H1 (cell line): ENCODE measurements at regions not wholly inside any gene's neighbourhood (a gene's known extent, or its start where the extent isn't known, plus 50 kb on each side); places are given as distances from the start of the nearest gene placed in this dataset.

Experiments
- CTCF ChIA-PET: fragments of 300-600 bp; sonication (Branson Sonifier 250); formaldehyde crosslinking; loops from one replicate; lab custom pipeline; 2021; ENCODE audit not compliant: partially characterized antibody; lab: Charles Lee
- POLR2A ChIA-PET: fragments of 300-600 bp; sonication (Branson Sonifier 250); formaldehyde crosslinking; loops from one replicate; lab custom pipeline; 2021; ENCODE audit warnings: inconsistent platforms; ENCODE audit not compliant: partially characterized antibody; lab: Charles Lee
- DNase-seq, 2 experiments: peaks; one replicate each; pipeline versions ENCODE4 v3.0.0 to v3.0.0-alpha.2; 2010 to 2022; ENCODE audit warnings: low spot score in 2 of 2, low read depth in 1 of 2, mixed read lengths in 1 of 2
- FAIRE-seq: peaks from 2 replicates; lab custom pipeline; 2011; peaks lifted over from hg19 to GRCh38; lab: Jason Lieb, UNC
- H2AFZ ChIP-seq: 2 replicates; pipeline ENCODE4 v1.8.1; 2012; ENCODE audit warnings: low read length, inconsistent platforms
- H2AK5ac ChIP-seq: 2 replicates; pipeline ENCODE4 v1.6.1; 2013; ENCODE audit warnings: low read depth, low read length
- H2BK120ac ChIP-seq: replicated peaks from 2 replicates; pipeline ENCODE3; 2013; ENCODE audit warnings: low read depth, low read length, inconsistent platforms
- H2BK12ac ChIP-seq: 2 replicates; pipeline ENCODE4 v1.6.1; 2013; ENCODE audit warnings: low read depth, low read length
- H2BK15ac ChIP-seq: 2 replicates; pipeline ENCODE4 v1.6.1; 2013; ENCODE audit warnings: low read length
- H2BK20ac ChIP-seq: 2 replicates; pipeline ENCODE4 v1.6.1; 2013; ENCODE audit warnings: low read length
- H2BK5ac ChIP-seq: 2 replicates; pipeline ENCODE4 v1.6.1; 2013; ENCODE audit warnings: low read depth, low read length
- H3K14ac ChIP-seq: 2 replicates; pipeline ENCODE4 v1.6.1; 2013; ENCODE audit warnings: inconsistent platforms; ENCODE audit not compliant: insufficient read length
- H3K18ac ChIP-seq: 2 replicates; pipeline ENCODE4 v1.6.1; 2013; ENCODE audit warnings: low read length; ENCODE audit errors: extremely low read depth
- H3K23ac ChIP-seq: 2 replicates; pipeline ENCODE4 v1.6.1; 2013; ENCODE audit warnings: inconsistent platforms; ENCODE audit not compliant: insufficient read length
- H3K23me2 ChIP-seq: 2 replicates; pipeline ENCODE4 v1.6.1; 2013; ENCODE audit warnings: low read depth, low read length
- H3K27ac ChIP-seq: 2 replicates; pipeline ENCODE4 v1.6.1; 2011; ENCODE audit warnings: low read depth, low read length, inconsistent platforms
- H3K27me3 ChIP-seq, 4 experiments: replicated peaks in 1 of 4; 1 replicate in 1 of 4; 2 replicates in 3 of 4; pipeline versions ENCODE4 v1.6.1 to v1.8.1; 2011 to 2013; ENCODE audit warnings: low read length in 3 of 4, mild to moderate bottlenecking in 3 of 4, inconsistent platforms in 2 of 4, mixed read lengths in 2 of 4, moderate library complexity in 1 of 4; ENCODE audit not compliant: control insufficient read depth in 3 of 4, insufficient read depth in 3 of 4; ENCODE audit errors: extremely low read depth in 1 of 4
- H3K36me3 ChIP-seq, 4 experiments: 2 replicates each; pipeline versions ENCODE4 v1.6.1 to v1.8.1; 2011 to 2013; ENCODE audit warnings: mild to moderate bottlenecking in 4 of 4, low read length in 3 of 4, moderate library complexity in 2 of 4, control low read depth in 1 of 4, inconsistent platforms in 1 of 4; ENCODE audit not compliant: insufficient read depth in 4 of 4, control insufficient read depth in 2 of 4
- H3K4ac ChIP-seq: replicated peaks from 2 replicates; pipeline ENCODE3; 2013; ENCODE audit warnings: low read length, low read depth, mixed read lengths, inconsistent platforms; ENCODE audit not compliant: insufficient read length
- H3K4me1 ChIP-seq, 4 experiments: replicated peaks in 1 of 4; 1 replicate in 1 of 4; 2 replicates in 3 of 4; pipeline versions ENCODE4 v1.6.1 to v1.8.1; 2011 to 2013; ENCODE audit warnings: low read length in 3 of 4, inconsistent platforms in 2 of 4, mixed read lengths in 1 of 4; ENCODE audit not compliant: insufficient read depth in 4 of 4, control insufficient read depth in 3 of 4
- H3K4me2 ChIP-seq, 2 experiments: 2 replicates each; pipeline versions ENCODE4 v1.6.1 to v1.8.1; 2011 to 2013; ENCODE audit warnings: low read depth in 2 of 2, low read length in 2 of 2, control low read depth in 1 of 2, inconsistent platforms in 1 of 2, mild to moderate bottlenecking in 1 of 2; ENCODE audit not compliant: insufficient read depth in 1 of 2
- H3K4me3 ChIP-seq, 4 experiments: fragments of 200-600, 300-600 bp in 1 of 4; sonication (generic), shearing (Covaris generic), sonication (Bioruptor Twin) in 1 of 4; 2 replicates each; pipeline versions ENCODE4 v1.5.1 to v1.8.1; 2011 to 2016; ENCODE audit warnings: low read length in 4 of 4, low read depth in 3 of 4, control low read depth in 2 of 4, inconsistent platforms in 2 of 4, mild to moderate bottlenecking in 2 of 4, mixed read lengths in 1 of 4, moderate library complexity in 1 of 4; ENCODE audit not compliant: insufficient read depth in 2 of 4; ENCODE audit errors: extremely low read depth in 1 of 4
- H3K56ac ChIP-seq: replicated peaks from 2 replicates; pipeline ENCODE3; 2013; ENCODE audit warnings: low read depth, mild to moderate bottlenecking, mixed read lengths, low read length, inconsistent platforms; ENCODE audit not compliant: insufficient read length
- H3K79me1 ChIP-seq: 2 replicates; pipeline ENCODE4 v1.6.1; 2013; ENCODE audit warnings: low read depth, low read length, control low read depth
- H3K79me2 ChIP-seq, 2 experiments: 2 replicates each; pipeline versions ENCODE4 v1.6.1 to v1.8.1; 2012 to 2013; ENCODE audit warnings: low read length in 2 of 2, mild to moderate bottlenecking in 2 of 2, inconsistent platforms in 1 of 2; ENCODE audit not compliant: insufficient read depth in 2 of 2, control insufficient read depth in 1 of 2
- H3K9ac ChIP-seq, 4 experiments: replicated peaks in 1 of 4; 1 replicate in 1 of 4; 2 replicates in 3 of 4; pipeline versions ENCODE4 v1.6.1 to v1.8.1; 2011 to 2013; ENCODE audit warnings: low read depth in 3 of 4, low read length in 3 of 4, control low read depth in 2 of 4, mild to moderate bottlenecking in 2 of 4, moderate library complexity in 2 of 4, inconsistent platforms in 1 of 4; ENCODE audit errors: extremely low read depth in 1 of 4
- H3K9me3 ChIP-seq, 2 experiments: 2 replicates each; pipeline versions ENCODE4 v1.6.1 to v1.8.1; 2012 to 2013; ENCODE audit warnings: mild to moderate bottlenecking in 2 of 2, moderate library complexity in 2 of 2, control low read depth in 1 of 2, inconsistent platforms in 1 of 2, low read depth in 1 of 2, low read length in 1 of 2, mixed read lengths in 1 of 2; ENCODE audit not compliant: insufficient read depth in 2 of 2
- H4K20me1 ChIP-seq, 2 experiments: replicated peaks in 1 of 2; 2 replicates each; pipeline versions ENCODE3 to v1.8.1; 2011 to 2013; ENCODE audit warnings: inconsistent platforms in 2 of 2, low read length in 2 of 2, mild to moderate bottlenecking in 1 of 2; ENCODE audit not compliant: insufficient read depth in 2 of 2, control insufficient read depth in 1 of 2
- H4K5ac ChIP-seq: 2 replicates; pipeline ENCODE4 v1.6.1; 2013; ENCODE audit warnings: low read length, low read depth, mixed read lengths, inconsistent platforms; ENCODE audit not compliant: insufficient read length
- H4K8ac ChIP-seq: 2 replicates; pipeline ENCODE4 v1.8.0; 2013; ENCODE audit warnings: mild to moderate bottlenecking, moderate library complexity, low read length, inconsistent platforms; ENCODE audit not compliant: insufficient read depth; ENCODE audit errors: extremely low read depth
- H4K91ac ChIP-seq: replicated peaks from 2 replicates; pipeline ENCODE3; 2013; ENCODE audit warnings: low read length, mixed read lengths, inconsistent platforms; ENCODE audit not compliant: insufficient read length
- BRCA1 ChIP-seq: IDR thresholded peaks from 2 replicates; pipeline ENCODE4 v1.6.1; 2012; ENCODE audit warnings: low read depth, low read length, improper control_type of control experiment
- CHD2 ChIP-seq: IDR thresholded peaks from 2 replicates; pipeline ENCODE4 v1.6.1; 2012; ENCODE audit warnings: low read length, improper control_type of control experiment
- EP300 ChIP-seq, 2 experiments: IDR thresholded peaks; 1 replicate in 1 of 2; 2 replicates in 1 of 2; pipeline ENCODE4 v1.6.1; 2011 to 2012; ENCODE audit warnings: low read depth in 2 of 2, low read length in 2 of 2, mild to moderate bottlenecking in 2 of 2, borderline replicate concordance in 1 of 2, inconsistent platforms in 1 of 2, moderate library complexity in 1 of 2
- EZH2 ChIP-seq: fragments of 200-600 bp; sonication (generic); IDR thresholded peaks from 2 replicates; pipeline ENCODE4 v1.7.1; 2012; ENCODE audit warnings: low read depth, mild to moderate bottlenecking, moderate library complexity, low read length, inconsistent platforms; ENCODE audit not compliant: severe bottlenecking
- JUN ChIP-seq: IDR thresholded peaks from 2 replicates; pipeline ENCODE4 v1.6.1; 2011; ENCODE audit warnings: low read depth, mild to moderate bottlenecking, improper control_type of control experiment, low read length
- MAFK ChIP-seq: IDR thresholded peaks from 2 replicates; pipeline ENCODE4 v1.6.1; 2012; ENCODE audit warnings: low read depth, mild to moderate bottlenecking, improper control_type of control experiment, low read length
- NANOG ChIP-seq: IDR thresholded peaks from 2 replicates; pipeline ENCODE4 v1.6.1; 2011; ENCODE audit warnings: low read length, low read depth, mild to moderate bottlenecking, inconsistent platforms; ENCODE audit not compliant: insufficient read depth, poor library complexity, severe bottlenecking
- POLR2A ChIP-seq, 2 experiments: IDR thresholded peaks; 1 replicate in 1 of 2; 2 replicates in 1 of 2; pipeline ENCODE4 v1.6.1; 2011; ENCODE audit warnings: low read depth in 2 of 2, low read length in 2 of 2, mild to moderate bottlenecking in 2 of 2; ENCODE audit errors: control extremely low read depth in 1 of 2
- SIN3A ChIP-seq, 2 experiments: IDR thresholded peaks in 1 of 2; conservative IDR thresholded peaks in 1 of 2; 2 replicates each; pipeline ENCODE4 v1.6.1; 2011 to 2012; ENCODE audit warnings: low read length in 2 of 2, improper control_type of control experiment in 1 of 2, low read depth in 1 of 2, mild to moderate bottlenecking in 1 of 2
- SIRT6 ChIP-seq: IDR thresholded peaks from one replicate; pipeline ENCODE4 v1.7.1; 2012; ENCODE audit warnings: low read length, inconsistent platforms
- SP2 ChIP-seq: IDR thresholded peaks from 2 replicates; pipeline ENCODE4 v1.6.1; 2012; ENCODE audit warnings: mild to moderate bottlenecking, low read length, inconsistent platforms
- TCF12 ChIP-seq: IDR thresholded peaks from 2 replicates; pipeline ENCODE4 v1.6.1; 2011; ENCODE audit warnings: low read depth, mild to moderate bottlenecking, low read length
- YY1 ChIP-seq: IDR thresholded peaks from 2 replicates; pipeline ENCODE4 v1.6.1; 2011; ENCODE audit warnings: low read depth, mild to moderate bottlenecking, low read length
- WGBS, 2 experiments: shearing (Covaris generic) in 1 of 2; methylation state at CpG; one replicate each; pipeline versions ENCODE4 v1.1.6 to v1.1.7; 2013 to 2015; ENCODE audit warnings: low lambda C conversion rate in 2 of 2, mixed read lengths in 2 of 2, inconsistent platforms in 1 of 2, low coverage in 1 of 2, missing lambda C conversion rate in 1 of 2; ENCODE audit not compliant: insufficient replicate concordance in 2 of 2, insufficient coverage in 1 of 2, insufficient read length in 1 of 2; ENCODE audit errors: extremely low coverage in 1 of 2, missing lambda C conversion rate in 1 of 2; 5-methylcytosine and 5-hydroxymethylcytosine counted together

DNA sequence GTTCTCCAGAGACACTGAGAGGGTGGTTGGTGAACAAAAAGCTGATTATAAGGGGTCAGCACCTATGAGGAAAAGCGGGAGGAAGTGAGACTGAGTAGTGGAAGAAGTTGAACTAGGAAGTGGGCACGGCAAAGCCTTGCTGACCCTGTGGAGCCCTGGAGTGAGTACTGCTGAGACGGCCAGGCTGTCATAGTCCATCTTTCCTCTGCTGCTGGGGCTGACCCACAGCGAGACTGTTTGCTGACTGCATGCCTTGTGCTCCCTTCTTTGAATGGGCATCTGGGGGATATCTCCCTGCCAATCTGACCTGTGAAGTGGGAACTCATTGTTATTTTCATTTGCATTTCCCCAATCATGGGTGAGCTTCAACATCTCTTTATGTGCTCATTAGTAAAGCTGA lies 92.4 kb upstream of the LDAH start:
- H3K23me2 ChIP-seq = no peaks in the 10 kb centered on the region; the same call in 1 of the 2 replicates
- no peaks in the 10 kb centered on the region for H3K79me2 ChIP-seq
- FAIRE-seq = no peak
- no peak overlapping the region for H2AK5ac ChIP-seq
- no peak overlapping the region for H2BK5ac ChIP-seq
- no peak overlapping the region for H3K4me3 ChIP-seq
- DNase-seq = no peak
- no peaks in the 10 kb centered on the region for H3K79me1 ChIP-seq
- H2BK15ac ChIP-seq = no peak overlapping the region
- no peak overlapping the region for H3K56ac ChIP-seq
- 86% methylated on average over 4 of the region's 4 CpGs; no CpG with 5 or more reads in 1 of the 2 experiments for WGBS, 2 experiments
- no peak overlapping the region for H3K4ac ChIP-seq
- H3K23ac ChIP-seq = no peak overlapping the region
- ChIA-PET POLR2A (no interaction called here), CTCF (interaction anchor here (1.0 to 3.0 kb wide), 4 partner anchors 9 to 253 kb away, joined by 4 to 11 read pairs (median 4); no protein-coding TSS in a partner anchor)
- H2AFZ ChIP-seq = no peak overlapping the region
- H2BK12ac ChIP-seq = no peak overlapping the region
- no peaks in the 10 kb centered on the region for H4K20me1 ChIP-seq
- no peak overlapping the region for H3K14ac ChIP-seq
- no peak for TF ChIP-seq YY1
- no peak for TF ChIP-seq SIN3A (conservative IDR thresholded peaks at IDR 0.05 in 1 of 2, IDR thresholded peaks at IDR 0.05 in 1 of 2; ENCODE audit: low read depth in 1 of 2, low read length in 2 of 2)
- no peak for TF ChIP-seq SIRT6
- no peak for TF ChIP-seq EP300 (IDR thresholded peaks at IDR 0.05; ENCODE audit: borderline replicate concordance in 1 of 2, low read depth in 2 of 2, low read length in 2 of 2)
- no peak for TF ChIP-seq BRCA1
- no peak for TF ChIP-seq POLR2A (IDR thresholded peaks at IDR 0.05; ENCODE audit: control extremely low read depth in 1 of 2, low read depth in 2 of 2, low read length in 2 of 2)
- no peak for TF ChIP-seq CHD2
- TF ChIP-seq MAFK = no peak
- no peak for TF ChIP-seq NANOG
- no peak for TF ChIP-seq SP2
- no peak for TF ChIP-seq EZH2
- no peak for TF ChIP-seq JUN
- no peak for TF ChIP-seq TCF12
- no peak overlapping the region for H3K18ac ChIP-seq
- no peaks in the 10 kb centered on the region for H3K36me3 ChIP-seq
- H2BK120ac ChIP-seq = no peak overlapping the region
- no peaks in the 10 kb centered on the region; a peak in 1 of 4 replicates for H3K9me3 ChIP-seq
- H4K5ac ChIP-seq = no peak overlapping the region
- H3K4me1 ChIP-seq = peaks cover 0 to 2% (median 0%) of the 10 kb centered on the region in 4 experiments; a peak in 1 of 7 replicates
- H3K9ac ChIP-seq = no peak overlapping the region
- no peak overlapping the region for H3K4me2 ChIP-seq
- no peak overlapping the region for H4K91ac ChIP-seq
- no peak overlapping the region for H4K8ac ChIP-seq
- no peaks in the 10 kb centered on the region for H3K27me3 ChIP-seq
- H2BK20ac ChIP-seq = no peak overlapping the region
- H3K27ac ChIP-seq = no peak overlapping the region
